ENCODE measurements at regions not wholly inside any gene's neighbourhood (a gene's known extent, or its start where the extent isn't known, plus 50 kb on each side); places are given as distances from the start of the nearest gene placed in this dataset.
"Not testable (repeated sequence)": the region's sequence is repeated elsewhere in the genome, so short reads cannot be mapped to it uniquely, and the experiment has no call there.

- TF ChIP-seq, protein P1, sequence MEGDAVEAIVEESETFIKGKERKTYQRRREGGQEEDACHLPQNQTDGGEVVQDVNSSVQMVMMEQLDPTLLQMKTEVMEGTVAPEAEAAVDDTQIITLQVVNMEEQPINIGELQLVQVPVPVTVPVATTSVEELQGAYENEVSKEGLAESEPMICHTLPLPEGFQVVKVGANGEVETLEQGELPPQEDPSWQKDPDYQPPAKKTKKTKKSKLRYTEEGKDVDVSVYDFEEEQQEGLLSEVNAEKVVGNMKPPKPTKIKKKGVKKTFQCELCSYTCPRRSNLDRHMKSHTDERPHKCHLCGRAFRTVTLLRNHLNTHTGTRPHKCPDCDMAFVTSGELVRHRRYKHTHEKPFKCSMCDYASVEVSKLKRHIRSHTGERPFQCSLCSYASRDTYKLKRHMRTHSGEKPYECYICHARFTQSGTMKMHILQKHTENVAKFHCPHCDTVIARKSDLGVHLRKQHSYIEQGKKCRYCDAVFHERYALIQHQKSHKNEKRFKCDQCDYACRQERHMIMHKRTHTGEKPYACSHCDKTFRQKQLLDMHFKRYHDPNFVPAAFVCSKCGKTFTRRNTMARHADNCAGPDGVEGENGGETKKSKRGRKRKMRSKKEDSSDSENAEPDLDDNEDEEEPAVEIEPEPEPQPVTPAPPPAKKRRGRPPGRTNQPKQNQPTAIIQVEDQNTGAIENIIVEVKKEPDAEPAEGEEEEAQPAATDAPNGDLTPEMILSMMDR (conservative IDR thresholded peaks at IDR 0.05): no peak
Observed at GRCh38 chr5:44679214-44679613, 129.5 kb upstream of the MRPS30 start.

DNA sequence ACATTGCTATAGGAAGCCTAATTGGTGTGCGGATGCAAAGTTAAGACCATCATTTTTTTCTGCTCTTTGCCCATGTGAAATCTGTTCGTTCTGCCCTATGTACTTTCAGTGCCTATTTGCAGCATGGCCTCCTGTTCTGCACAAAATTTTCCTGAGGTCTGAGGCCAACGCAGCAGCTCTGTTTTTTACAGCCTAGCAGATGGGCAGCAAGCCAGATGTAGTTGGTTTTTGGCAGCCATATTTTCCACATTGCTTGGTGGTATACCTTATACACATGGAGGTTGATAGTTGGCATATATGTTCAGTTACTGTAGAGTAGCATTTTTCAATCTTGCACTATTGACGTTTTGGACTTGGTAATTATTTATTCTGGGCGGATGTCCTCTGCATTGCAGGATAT, 133.5 kb upstream of the MRPS30 start:
- no peak overlapping the region for H3K27ac ChIP-seq
- TF ChIP-seq ZFX (IDR thresholded peaks at IDR 0.05): no peak
- TF ChIP-seq, protein P1 (conservative IDR thresholded peaks at IDR 0.05): no peak

More at GRCh38 chr5:44679214-44679613, 129.5 kb upstream of the MRPS30 start:
- H3K27ac ChIP-seq: no peak overlapping the region

- no peak for TF ChIP-seq ZFX (IDR thresholded peaks at IDR 0.05)
- TF ChIP-seq, protein P1 (conservative IDR thresholded peaks at IDR 0.05): no peak
- H3K27ac ChIP-seq: no peak overlapping the region
Observed at GRCh38 chr5:44674461-44674860, 134.3 kb upstream of the MRPS30 start.

DNA sequence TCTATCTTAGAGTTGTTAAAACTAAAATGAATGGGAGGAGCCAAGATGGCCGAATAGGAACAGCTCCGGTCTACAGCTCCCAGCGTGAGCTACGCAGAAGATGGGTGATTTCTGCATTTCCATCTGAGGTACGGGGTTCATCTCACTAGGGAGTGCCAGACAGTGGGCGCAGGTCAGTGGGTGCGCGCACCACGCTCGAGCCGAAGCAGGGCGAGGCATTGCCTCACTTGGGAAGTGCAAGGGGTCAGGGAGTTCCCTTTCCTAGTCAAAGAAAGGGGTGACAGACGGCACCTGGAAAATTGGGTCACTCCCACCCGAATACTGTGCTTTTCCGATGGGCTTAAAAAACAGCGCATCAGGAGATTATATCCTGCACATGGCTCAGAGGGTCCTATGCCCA, 140.3 kb upstream of the MRPS30 start:
- H3K27ac ChIP-seq: not testable (repeated sequence)

- no peak for TF ChIP-seq ZFX (IDR thresholded peaks at IDR 0.05)
- TF ChIP-seq, protein P1 (conservative IDR thresholded peaks at IDR 0.05): no peak
- no peak overlapping the region for H3K27ac ChIP-seq
Observed at GRCh38 chr5:44665101-44665701, 143.5 kb upstream of the MRPS30 start.

- no peak for TF ChIP-seq ZFX (IDR thresholded peaks at IDR 0.05)
- TF ChIP-seq, protein P1 (conservative IDR thresholded peaks at IDR 0.05): no peak
- no peak overlapping the region for H3K27ac ChIP-seq
Observed at GRCh38 chr5:44664711-44665100, 144.0 kb upstream of the MRPS30 start.

GRCh38 chr5:44663991-44664710, 144.6 kb upstream of the MRPS30 start:
- H3K27ac ChIP-seq: no peak overlapping the region
- TF ChIP-seq, protein P1 (conservative IDR thresholded peaks at IDR 0.05): no peak
- TF ChIP-seq ZFX (IDR thresholded peaks at IDR 0.05): no peak

DNA sequence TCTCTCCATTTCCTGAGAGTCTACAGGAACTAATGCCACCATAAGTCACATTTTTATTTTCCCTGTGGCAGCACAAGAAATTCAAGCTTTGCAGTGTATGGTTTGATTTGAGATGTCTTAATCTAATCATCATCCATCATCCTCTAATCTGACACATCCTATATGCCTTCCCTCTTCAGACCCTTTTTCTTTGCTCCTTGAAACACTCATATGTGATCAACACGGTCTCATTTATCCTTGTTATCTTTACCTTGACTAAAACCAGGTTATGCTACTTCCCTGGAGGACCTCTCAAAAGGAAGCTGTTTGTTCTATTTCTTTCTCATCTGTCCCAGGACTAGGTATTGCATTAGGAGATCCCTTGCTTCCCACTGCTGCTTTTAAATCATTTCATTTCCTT, 146.9 kb upstream of the MRPS30 start:
- TF ChIP-seq, protein P1 (conservative IDR thresholded peaks at IDR 0.05): no peak
- no peak for TF ChIP-seq ZFX (IDR thresholded peaks at IDR 0.05)
- no peak overlapping the region for H3K27ac ChIP-seq

All from C4-2B (cell line).